Activated CD8-positive, alpha-beta memory T cell treated with anti-CD3 and anti-CD28 coated beads, Interleukin-2, amount 50 U/mL, for 1 hour (primary cell): ENCODE measurements at regions not wholly inside any gene's neighbourhood (a gene's known extent, or its start where the extent isn't known, plus 50 kb on each side); places are given as distances from the start of the nearest gene placed in this dataset.

Experiments
- DNase-seq: peaks from one replicate; pipeline ENCODE4 v3.0.0-alpha.2; 2020; ENCODE audit errors: extremely low read depth

- no peak for DNase-seq
Observed at GRCh38 chr9:106801816-106802215, 61.1 kb upstream of the ZNF462 start.
